ENCODE measurements at regions not wholly inside any gene's neighbourhood (a gene's known extent, or its start where the extent isn't known, plus 50 kb on each side); places are given as distances from the start of the nearest gene placed in this dataset.

- TF ChIP-seq POLR2A (IDR thresholded peaks at IDR 0.05) = no peak
- no peak for TF ChIP-seq CTCF (IDR thresholded peaks at IDR 0.05)
These were observed 386.4 kb downstream of the ETV1 start for GRCh38 chr7:13603016-13603415.

All from heart left ventricle (tissue), 13 donors.